ENCODE measurements at regions not wholly inside any gene's neighbourhood (a gene's known extent, or its start where the extent isn't known, plus 50 kb on each side); places are given as distances from the start of the nearest gene placed in this dataset.

DNA sequence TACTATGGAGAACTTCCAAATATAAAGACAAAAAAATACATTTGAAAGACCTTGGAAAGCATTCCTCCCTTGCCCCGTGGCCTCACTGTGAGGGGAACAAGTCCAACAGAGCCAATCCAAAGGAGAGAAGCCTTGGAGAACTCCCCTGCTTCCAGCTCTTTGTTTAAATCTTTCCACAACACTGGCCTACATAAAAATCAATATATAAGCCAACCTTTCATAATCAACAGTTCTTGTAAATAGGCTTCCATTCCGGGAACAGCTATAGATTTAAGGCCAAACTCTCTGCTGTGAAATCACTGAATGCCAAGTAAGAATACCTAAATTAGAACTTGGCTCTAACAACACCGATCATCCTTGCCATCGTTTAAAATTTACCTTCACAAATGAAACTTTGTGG, 242.1 kb downstream of the HACE1 start:
- TF ChIP-seq, protein P1, sequence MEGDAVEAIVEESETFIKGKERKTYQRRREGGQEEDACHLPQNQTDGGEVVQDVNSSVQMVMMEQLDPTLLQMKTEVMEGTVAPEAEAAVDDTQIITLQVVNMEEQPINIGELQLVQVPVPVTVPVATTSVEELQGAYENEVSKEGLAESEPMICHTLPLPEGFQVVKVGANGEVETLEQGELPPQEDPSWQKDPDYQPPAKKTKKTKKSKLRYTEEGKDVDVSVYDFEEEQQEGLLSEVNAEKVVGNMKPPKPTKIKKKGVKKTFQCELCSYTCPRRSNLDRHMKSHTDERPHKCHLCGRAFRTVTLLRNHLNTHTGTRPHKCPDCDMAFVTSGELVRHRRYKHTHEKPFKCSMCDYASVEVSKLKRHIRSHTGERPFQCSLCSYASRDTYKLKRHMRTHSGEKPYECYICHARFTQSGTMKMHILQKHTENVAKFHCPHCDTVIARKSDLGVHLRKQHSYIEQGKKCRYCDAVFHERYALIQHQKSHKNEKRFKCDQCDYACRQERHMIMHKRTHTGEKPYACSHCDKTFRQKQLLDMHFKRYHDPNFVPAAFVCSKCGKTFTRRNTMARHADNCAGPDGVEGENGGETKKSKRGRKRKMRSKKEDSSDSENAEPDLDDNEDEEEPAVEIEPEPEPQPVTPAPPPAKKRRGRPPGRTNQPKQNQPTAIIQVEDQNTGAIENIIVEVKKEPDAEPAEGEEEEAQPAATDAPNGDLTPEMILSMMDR (conservative IDR thresholded peaks at IDR 0.05; ENCODE audit: low read depth, low read length): no peak
- TF ChIP-seq EZH2 (IDR thresholded peaks at IDR 0.05; ENCODE audit: low read length, unreplicated experiment) (no peak), EZH2phosphoT487 (IDR thresholded peaks at IDR 0.05; ENCODE audit: borderline replicate concordance, low read length) (no peak)

Measured in PC-3 (cell line).